Loucy (cell line): ENCODE measurements at regions not wholly inside any gene's neighbourhood (a gene's known extent, or its start where the extent isn't known, plus 50 kb on each side); places are given as distances from the start of the nearest gene placed in this dataset.

Experiments used
- H2AFZ ChIP-seq: fragments of 200-600 bp; sonication (generic); 2 replicates; pipeline ENCODE4 v1.6.0; 2016; ENCODE audit warnings: antibody characterized with exemption, mild to moderate bottlenecking, low read length, moderate library complexity
- H3F3A ChIP-seq: fragments of 200-600 bp; 2 replicates; pipeline ENCODE4 v1.6.0; 2016; ENCODE audit warnings: antibody characterized with exemption, low read depth, mild to moderate bottlenecking
- H3K27me3 ChIP-seq: fragments of 200-600 bp; sonication (generic); 2 replicates; pipeline ENCODE4 v1.6.1; 2014; ENCODE audit warnings: low read length, mild to moderate bottlenecking; ENCODE audit not compliant: insufficient read depth, poor library complexity, severe bottlenecking
- H3K36me3 ChIP-seq: fragments of 200-600 bp; sonication (generic); 2 replicates; pipeline ENCODE4 v1.6.1; 2016; ENCODE audit warnings: low read length; ENCODE audit not compliant: insufficient read depth
- H3K4me1 ChIP-seq: fragments of 200-600 bp; sonication (generic); 2 replicates; pipeline ENCODE4 v1.5.1; 2014; ENCODE audit warnings: low read length, mild to moderate bottlenecking; ENCODE audit not compliant: insufficient read depth, poor library complexity, severe bottlenecking
- H3K4me2 ChIP-seq: fragments of 200-600 bp; sonication (generic); 2 replicates; pipeline ENCODE4 v1.6.0; 2014; ENCODE audit warnings: antibody characterized with exemption, low read length, low read depth, mild to moderate bottlenecking; ENCODE audit not compliant: poor library complexity, severe bottlenecking
- H3K4me3 ChIP-seq: fragments of 200-600 bp; sonication (generic); 2 replicates; pipeline ENCODE4 v1.5.1; 2014; ENCODE audit warnings: low read length, mild to moderate bottlenecking, mixed read lengths; ENCODE audit not compliant: poor library complexity, severe bottlenecking
- H3K79me2 ChIP-seq: fragments of 200-600 bp; sonication (generic); 2 replicates; pipeline ENCODE4 v1.6.1; 2014; ENCODE audit warnings: low read length; ENCODE audit not compliant: insufficient read depth
- H3K9ac ChIP-seq: fragments of 200-600 bp; sonication (generic); 2 replicates; pipeline ENCODE4 v1.6.0; 2014; ENCODE audit warnings: mild to moderate bottlenecking, low read depth, low read length, moderate library complexity; ENCODE audit not compliant: poor library complexity, severe bottlenecking
- H3K9me2 ChIP-seq: fragments of 200-600 bp; sonication (generic); replicated peaks from 2 replicates; pipeline ENCODE4 v1.6.1; 2016; ENCODE audit warnings: low read depth, low read length, mixed read lengths
- H3K9me3 ChIP-seq: fragments of 200-600 bp; sonication (generic); 2 replicates; pipeline ENCODE4 v1.6.1; 2014; ENCODE audit warnings: mild to moderate bottlenecking, antibody characterized with exemption, low read length, low read depth; ENCODE audit not compliant: insufficient read depth
- H4K20me1 ChIP-seq: fragments of 200-600 bp; sonication (generic); 2 replicates; pipeline ENCODE4 v1.6.0; 2014; ENCODE audit warnings: antibody characterized with exemption, low read length, mild to moderate bottlenecking; ENCODE audit not compliant: insufficient read depth, poor library complexity, severe bottlenecking
- EZH2phosphoT487 ChIP-seq: fragments of 200-600 bp; IDR thresholded peaks from 2 replicates; pipeline ENCODE4 v1.6.1; 2018; ENCODE audit warnings: antibody characterized with exemption, mild to moderate bottlenecking, moderate library complexity, borderline replicate concordance
- TF ChIP-seq, protein P1 (sequence below): fragments of 200-600 bp; sonication (generic); conservative IDR thresholded peaks from 2 replicates; pipeline ENCODE4 v1.5.1; 2014; ENCODE audit warnings: mild to moderate bottlenecking, antibody characterized with exemption, low read length

DNA sequence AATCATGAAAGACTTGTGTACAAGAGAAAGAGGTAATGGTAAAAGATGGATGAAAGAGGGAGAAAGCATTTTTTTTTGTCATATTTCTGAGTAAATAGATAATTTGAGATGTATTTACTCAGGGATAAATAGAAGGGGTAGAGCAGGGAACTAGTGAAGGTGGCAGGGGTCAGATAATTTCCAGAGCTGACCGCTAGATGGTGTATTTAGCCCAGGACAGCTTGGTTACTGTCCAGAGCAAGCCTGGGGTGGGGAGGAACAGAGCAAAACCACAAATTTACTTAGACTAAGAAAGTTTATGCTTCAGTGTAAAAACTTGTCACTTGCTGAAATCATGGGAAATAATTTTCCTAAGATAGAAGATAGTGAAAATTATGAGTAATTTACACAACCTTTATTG, 91.5 kb downstream of the XCL2 start:
- peaks cover 5% of the 10 kb centered on the region; the same call in 1 of the 2 replicates for H3K9me3 ChIP-seq
- no peaks in the 10 kb centered on the region for H3K27me3 ChIP-seq
- H3K4me3 ChIP-seq = no peak overlapping the region
- H4K20me1 ChIP-seq = no peaks in the 10 kb centered on the region
- no peak overlapping the region for H3K9ac ChIP-seq
- TF ChIP-seq EZH2phosphoT487 = no peak
- TF ChIP-seq, protein P1, sequence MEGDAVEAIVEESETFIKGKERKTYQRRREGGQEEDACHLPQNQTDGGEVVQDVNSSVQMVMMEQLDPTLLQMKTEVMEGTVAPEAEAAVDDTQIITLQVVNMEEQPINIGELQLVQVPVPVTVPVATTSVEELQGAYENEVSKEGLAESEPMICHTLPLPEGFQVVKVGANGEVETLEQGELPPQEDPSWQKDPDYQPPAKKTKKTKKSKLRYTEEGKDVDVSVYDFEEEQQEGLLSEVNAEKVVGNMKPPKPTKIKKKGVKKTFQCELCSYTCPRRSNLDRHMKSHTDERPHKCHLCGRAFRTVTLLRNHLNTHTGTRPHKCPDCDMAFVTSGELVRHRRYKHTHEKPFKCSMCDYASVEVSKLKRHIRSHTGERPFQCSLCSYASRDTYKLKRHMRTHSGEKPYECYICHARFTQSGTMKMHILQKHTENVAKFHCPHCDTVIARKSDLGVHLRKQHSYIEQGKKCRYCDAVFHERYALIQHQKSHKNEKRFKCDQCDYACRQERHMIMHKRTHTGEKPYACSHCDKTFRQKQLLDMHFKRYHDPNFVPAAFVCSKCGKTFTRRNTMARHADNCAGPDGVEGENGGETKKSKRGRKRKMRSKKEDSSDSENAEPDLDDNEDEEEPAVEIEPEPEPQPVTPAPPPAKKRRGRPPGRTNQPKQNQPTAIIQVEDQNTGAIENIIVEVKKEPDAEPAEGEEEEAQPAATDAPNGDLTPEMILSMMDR = peak; percentile 77
- no peak overlapping the region for H3K4me2 ChIP-seq
- no peaks in the 10 kb centered on the region for H3K36me3 ChIP-seq
- H3K4me1 ChIP-seq = no peaks in the 10 kb centered on the region
- no peaks in the 10 kb centered on the region for H3F3A ChIP-seq
- H2AFZ ChIP-seq = no peak overlapping the region
- H3K79me2 ChIP-seq = no peaks in the 10 kb centered on the region
- no peaks in the 10 kb centered on the region for H3K9me2 ChIP-seq

DNA sequence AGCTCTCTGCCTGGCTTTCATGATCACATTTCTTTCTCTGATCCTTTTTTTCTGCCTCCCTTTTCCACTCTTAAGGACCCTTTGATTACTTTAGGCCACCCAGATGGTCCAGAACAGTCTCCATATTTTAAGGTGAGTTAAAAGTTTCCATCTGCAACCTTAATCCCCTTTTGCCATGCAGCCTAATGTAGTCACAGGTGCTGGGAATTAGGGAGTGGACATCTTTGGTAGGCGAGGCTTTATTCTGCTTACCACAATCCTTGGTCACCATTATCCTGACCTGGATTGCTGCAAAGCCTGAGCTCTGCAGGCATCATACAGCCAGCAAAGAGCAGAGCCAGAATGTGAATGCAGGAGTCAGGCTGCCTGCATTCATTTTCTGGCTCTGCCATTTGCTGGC, 95.9 kb downstream of the XCL2 start:
- H3K36me3 ChIP-seq = no peaks in the 10 kb centered on the region
- no peaks in the 10 kb centered on the region for H3K27me3 ChIP-seq
- peaks cover 10% of the 10 kb centered on the region for H3K4me1 ChIP-seq
- TF ChIP-seq, protein P1 = no peak
- no peak for TF ChIP-seq EZH2phosphoT487
- H3K4me3 ChIP-seq = no peak overlapping the region
- H3K79me2 ChIP-seq = no peaks in the 10 kb centered on the region
- peaks cover 2% of the 10 kb centered on the region; the same call in 1 of the 2 replicates for H3K9me3 ChIP-seq
- no peaks in the 10 kb centered on the region for H3F3A ChIP-seq
- no peaks in the 10 kb centered on the region for H3K9me2 ChIP-seq
- no peak overlapping the region; the same call in 1 of the 2 replicates for H2AFZ ChIP-seq
- no peak overlapping the region for H3K9ac ChIP-seq
- no peak overlapping the region for H3K4me2 ChIP-seq
- no peaks in the 10 kb centered on the region for H4K20me1 ChIP-seq

DNA sequence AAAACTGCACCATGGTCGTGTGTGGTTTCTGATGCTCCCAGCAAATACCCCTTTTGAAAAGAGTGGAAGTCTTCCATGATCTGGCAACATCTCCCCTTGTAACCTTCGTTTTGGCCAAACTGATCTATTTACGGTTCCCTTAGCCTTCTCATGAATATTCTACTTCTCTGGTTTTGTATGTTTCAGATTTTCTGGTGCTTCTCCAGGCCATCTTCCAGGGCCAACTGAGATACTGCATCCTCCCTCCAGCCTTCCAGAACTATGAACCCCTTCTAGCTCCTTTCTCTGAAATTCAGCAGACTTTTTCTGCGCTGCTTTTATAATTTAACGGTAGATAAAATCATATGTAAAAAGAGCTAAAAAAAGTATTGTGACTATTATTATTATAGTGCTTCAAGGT, 97.7 kb downstream of the XCL2 start:
- Histone ChIP-seq H3K27me3 (no peaks in the 10 kb centered on the region), H3K9ac (no peak overlapping the region), H3K4me2 (no peak overlapping the region), H3K4me1 (peaks cover 10% of the 10 kb centered on the region), H4K20me1 (no peaks in the 10 kb centered on the region), H3K79me2 (no peaks in the 10 kb centered on the region), H3K9me2 (no peaks in the 10 kb centered on the region), H3K36me3 (no peaks in the 10 kb centered on the region), H3F3A (no peaks in the 10 kb centered on the region), H3K9me3 (no peaks in the 10 kb centered on the region), H3K4me3 (no peak overlapping the region), H2AFZ (no peak overlapping the region)
- TF ChIP-seq, protein P1 = no peak
- TF ChIP-seq EZH2phosphoT487 = no peak
